Panc1 (cell line): ENCODE measurements at regions not wholly inside any gene's neighbourhood (a gene's known extent, or its start where the extent isn't known, plus 50 kb on each side); places are given as distances from the start of the nearest gene placed in this dataset.

Experiments
- ATAC-seq: fragments of 200-7000 bp; cut with Tn5 transposase; 2 replicates; pipeline ENCODE4 v1.9.1; 2020; ENCODE audit warnings: mild to moderate bottlenecking, moderate library complexity
- BruUV-seq: library from RNA; stranded (reverse); fragments of 400-500 nt; replicated peaks from 2 replicates; lab custom pipeline; 2021; lab: Mats Ljungman, UMichigan
- CTCF ChIA-PET: fragments of 300-600 bp; sonication (Branson Sonifier 250); formaldehyde crosslinking; loops from one replicate; lab custom pipeline; 2022; ENCODE audit warnings: antibody characterized with exemption; lab: Charles Lee
- POLR2A ChIA-PET: fragments of 300-600 bp; sonication (Branson Sonifier 250); formaldehyde crosslinking; loops from one replicate; lab custom pipeline; 2022; ENCODE audit warnings: antibody characterized with exemption; lab: Charles Lee
- DNase-seq: peaks from one replicate; pipeline ENCODE4 v3.0.0-alpha.2; 2010; ENCODE audit warnings: low read depth, low spot score
- H3K27ac ChIP-seq: 2 replicates; pipeline ENCODE4 v1.5.1; 2011; ENCODE audit warnings: mild to moderate bottlenecking, low read length, inconsistent platforms
- H3K27me3 ChIP-seq: fragments of 200-500 bp; sonication (Bioruptor generic); 2 replicates; pipeline ENCODE4 v1.6.0; 2014; ENCODE audit warnings: low read length, inconsistent platforms; ENCODE audit not compliant: control insufficient read depth, insufficient read depth
- H3K36me3 ChIP-seq: fragments of 200-500 bp; sonication (Bioruptor generic); 2 replicates; pipeline ENCODE4 v1.5.1; 2014; ENCODE audit warnings: inconsistent platforms, mild to moderate bottlenecking, low read length, moderate library complexity; ENCODE audit not compliant: control insufficient read depth, insufficient read depth
- H3K4me1 ChIP-seq: 2 replicates; pipeline ENCODE4 v1.5.1; 2011; ENCODE audit warnings: inconsistent platforms, mild to moderate bottlenecking, low read length, moderate library complexity; ENCODE audit not compliant: control insufficient read depth, insufficient read depth
- H3K4me3 ChIP-seq, 2 experiments: 2 replicates each; pipeline ENCODE4 v1.5.1; 2011 to 2012; ENCODE audit warnings: low read depth in 2 of 2, low read length in 2 of 2, mild to moderate bottlenecking in 2 of 2, inconsistent platforms in 1 of 2, moderate library complexity in 1 of 2
- H3K9me3 ChIP-seq: fragments of 200-500 bp; sonication (Bioruptor generic); 2 replicates; pipeline ENCODE4 v1.5.1; 2014; ENCODE audit warnings: low read depth, mild to moderate bottlenecking, inconsistent platforms, low read length, moderate library complexity; ENCODE audit not compliant: control insufficient read depth, insufficient read depth
- POLR2AphosphoS5 ChIP-seq: IDR thresholded peaks from 2 replicates; pipeline ENCODE4 v1.6.1; 2012; ENCODE audit warnings: mild to moderate bottlenecking, low read depth, low read length, moderate library complexity
- SIN3A ChIP-seq: IDR thresholded peaks from 2 replicates; pipeline ENCODE4 v1.6.1; 2012; ENCODE audit warnings: low read depth, mild to moderate bottlenecking, low read length, moderate library complexity, borderline replicate concordance; ENCODE audit not compliant: insufficient read depth
- TCF7L2 ChIP-seq: IDR thresholded peaks from 2 replicates; pipeline ENCODE4 v1.6.1; 2011; ENCODE audit warnings: mild to moderate bottlenecking, low read depth, low read length, inconsistent platforms
- in situ Hi-C: cut with HindIII; loops from 2 replicates; pipeline ENCODE4 v1.10.0; 2016; ENCODE audit warnings: low sequenced_read_pairs, low pct_unique_long_range_greater_than_20kb
- intact Hi-C: fragments of 100-400 bp; cut with micrococcal nuclease; formaldehyde crosslinking; loops from one replicate; pipeline ENCODE4 v1.10.0; 2022; ENCODE audit not compliant: unreplicated experiment
- TF ChIP-seq, protein P1 (sequence below): fragments of 450-650 bp; IDR thresholded peaks from 2 replicates; pipeline ENCODE4 v1.5.1; 2017; ENCODE audit warnings: mild to moderate bottlenecking
- TF ChIP-seq, protein P2 (sequence below), 2 experiments: IDR thresholded peaks; 2 replicates each; pipeline ENCODE4 v1.6.1; 2011 to 2012; ENCODE audit warnings: low read depth in 2 of 2, control low read depth in 1 of 2, low read length in 1 of 2, mild to moderate bottlenecking in 1 of 2, moderate library complexity in 1 of 2; ENCODE audit not compliant: insufficient read depth in 1 of 2

DNA sequence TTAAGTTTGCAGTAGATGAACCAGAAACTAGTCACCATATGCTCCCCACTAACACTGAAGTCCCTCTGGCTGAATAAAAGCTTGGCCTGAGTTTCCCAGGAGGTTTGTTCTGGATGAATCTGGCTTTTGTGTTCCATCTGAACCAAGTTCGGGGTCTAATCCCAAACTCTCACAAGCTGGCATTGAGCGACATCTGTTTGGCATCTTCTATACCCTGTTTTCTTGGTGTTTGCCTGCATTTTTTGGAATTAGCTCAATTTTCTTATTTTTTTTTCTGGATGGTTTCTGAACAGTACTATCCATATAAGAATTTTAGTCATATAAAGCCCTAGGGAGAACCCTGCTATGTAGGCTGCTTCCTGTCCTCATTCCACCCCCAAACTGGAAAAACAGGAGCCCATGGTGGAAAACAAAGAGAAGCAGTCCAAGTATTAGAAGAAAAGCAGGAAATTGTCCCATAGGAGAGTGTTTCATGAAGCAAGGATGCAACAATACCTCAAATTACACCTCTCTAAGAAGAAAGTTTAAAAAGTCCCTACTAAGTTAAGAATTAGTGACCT, 737.1 kb downstream of the DHX35 start:
- Histone ChIP-seq H3K9me3 (no peaks in the 10 kb centered on the region), H3K4me3 (no peak overlapping the region), H3K27ac (no peak overlapping the region), H3K36me3 (no peaks in the 10 kb centered on the region), H3K4me1 (no peaks in the 10 kb centered on the region), H3K27me3 (no peaks in the 10 kb centered on the region)
- TF ChIP-seq, protein P1, sequence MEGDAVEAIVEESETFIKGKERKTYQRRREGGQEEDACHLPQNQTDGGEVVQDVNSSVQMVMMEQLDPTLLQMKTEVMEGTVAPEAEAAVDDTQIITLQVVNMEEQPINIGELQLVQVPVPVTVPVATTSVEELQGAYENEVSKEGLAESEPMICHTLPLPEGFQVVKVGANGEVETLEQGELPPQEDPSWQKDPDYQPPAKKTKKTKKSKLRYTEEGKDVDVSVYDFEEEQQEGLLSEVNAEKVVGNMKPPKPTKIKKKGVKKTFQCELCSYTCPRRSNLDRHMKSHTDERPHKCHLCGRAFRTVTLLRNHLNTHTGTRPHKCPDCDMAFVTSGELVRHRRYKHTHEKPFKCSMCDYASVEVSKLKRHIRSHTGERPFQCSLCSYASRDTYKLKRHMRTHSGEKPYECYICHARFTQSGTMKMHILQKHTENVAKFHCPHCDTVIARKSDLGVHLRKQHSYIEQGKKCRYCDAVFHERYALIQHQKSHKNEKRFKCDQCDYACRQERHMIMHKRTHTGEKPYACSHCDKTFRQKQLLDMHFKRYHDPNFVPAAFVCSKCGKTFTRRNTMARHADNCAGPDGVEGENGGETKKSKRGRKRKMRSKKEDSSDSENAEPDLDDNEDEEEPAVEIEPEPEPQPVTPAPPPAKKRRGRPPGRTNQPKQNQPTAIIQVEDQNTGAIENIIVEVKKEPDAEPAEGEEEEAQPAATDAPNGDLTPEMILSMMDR: no peak
- TF ChIP-seq, protein P2, sequence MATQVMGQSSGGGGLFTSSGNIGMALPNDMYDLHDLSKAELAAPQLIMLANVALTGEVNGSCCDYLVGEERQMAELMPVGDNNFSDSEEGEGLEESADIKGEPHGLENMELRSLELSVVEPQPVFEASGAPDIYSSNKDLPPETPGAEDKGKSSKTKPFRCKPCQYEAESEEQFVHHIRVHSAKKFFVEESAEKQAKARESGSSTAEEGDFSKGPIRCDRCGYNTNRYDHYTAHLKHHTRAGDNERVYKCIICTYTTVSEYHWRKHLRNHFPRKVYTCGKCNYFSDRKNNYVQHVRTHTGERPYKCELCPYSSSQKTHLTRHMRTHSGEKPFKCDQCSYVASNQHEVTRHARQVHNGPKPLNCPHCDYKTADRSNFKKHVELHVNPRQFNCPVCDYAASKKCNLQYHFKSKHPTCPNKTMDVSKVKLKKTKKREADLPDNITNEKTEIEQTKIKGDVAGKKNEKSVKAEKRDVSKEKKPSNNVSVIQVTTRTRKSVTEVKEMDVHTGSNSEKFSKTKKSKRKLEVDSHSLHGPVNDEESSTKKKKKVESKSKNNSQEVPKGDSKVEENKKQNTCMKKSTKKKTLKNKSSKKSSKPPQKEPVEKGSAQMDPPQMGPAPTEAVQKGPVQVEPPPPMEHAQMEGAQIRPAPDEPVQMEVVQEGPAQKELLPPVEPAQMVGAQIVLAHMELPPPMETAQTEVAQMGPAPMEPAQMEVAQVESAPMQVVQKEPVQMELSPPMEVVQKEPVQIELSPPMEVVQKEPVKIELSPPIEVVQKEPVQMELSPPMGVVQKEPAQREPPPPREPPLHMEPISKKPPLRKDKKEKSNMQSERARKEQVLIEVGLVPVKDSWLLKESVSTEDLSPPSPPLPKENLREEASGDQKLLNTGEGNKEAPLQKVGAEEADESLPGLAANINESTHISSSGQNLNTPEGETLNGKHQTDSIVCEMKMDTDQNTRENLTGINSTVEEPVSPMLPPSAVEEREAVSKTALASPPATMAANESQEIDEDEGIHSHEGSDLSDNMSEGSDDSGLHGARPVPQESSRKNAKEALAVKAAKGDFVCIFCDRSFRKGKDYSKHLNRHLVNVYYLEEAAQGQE (IDR thresholded peaks at IDR 0.05; ENCODE audit: insufficient read depth in 1 of 2, low read depth in 2 of 2, low read length in 1 of 2): no peak
- TF ChIP-seq SIN3A (no peak), POLR2AphosphoS5 (no peak), TCF7L2 (no peak)
- POLR2A ChIA-PET: no interaction called here
- ATAC-seq: no peak
- in situ Hi-C loops (no loop called here), intact Hi-C loops (no loop called here)
- CTCF ChIA-PET: no interaction called here
- BruUV-seq: no TSS peak
- DNase-seq: no peak

DNA sequence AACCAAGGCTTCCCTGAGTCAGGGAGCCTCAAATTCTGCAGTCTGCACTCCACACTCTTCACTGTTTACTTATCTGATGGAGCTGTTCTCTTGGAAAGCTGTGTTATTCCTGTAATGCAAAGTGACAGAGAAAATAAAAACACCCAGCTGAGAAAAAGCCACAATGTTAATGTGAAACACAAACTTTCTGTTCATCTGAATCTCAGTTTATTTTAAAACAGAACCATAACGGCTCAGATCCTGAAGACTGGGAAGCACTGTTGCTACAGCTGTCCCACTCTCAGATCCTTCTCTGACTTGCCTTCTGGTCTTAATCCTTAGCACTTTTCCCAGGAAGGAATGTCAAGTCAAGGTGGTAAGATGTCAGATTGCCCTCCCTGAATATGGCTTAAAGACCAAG, 736.6 kb downstream of the DHX35 start:
- Histone ChIP-seq H3K4me1 (no peaks in the 10 kb centered on the region), H3K36me3 (no peaks in the 10 kb centered on the region), H3K27ac (no peak overlapping the region), H3K4me3 (no peak overlapping the region), H3K27me3 (no peaks in the 10 kb centered on the region), H3K9me3 (no peaks in the 10 kb centered on the region)
- CTCF ChIA-PET: no interaction called here
- intact Hi-C loops: no loop called here
- POLR2A ChIA-PET: no interaction called here
- TF ChIP-seq TCF7L2 (no peak), POLR2AphosphoS5 (no peak), SIN3A (no peak)
- TF ChIP-seq, protein P2 (IDR thresholded peaks at IDR 0.05; ENCODE audit: insufficient read depth in 1 of 2, low read depth in 2 of 2, low read length in 1 of 2): no peak
- TF ChIP-seq, protein P1: no peak
- BruUV-seq: no TSS peak
- ATAC-seq: no peak
- in situ Hi-C loops: no loop called here
- no peak for DNase-seq
